Gastrocnemius medialis (tissue), 4 donors: ENCODE measurements at regions not wholly inside any gene's neighbourhood (a gene's known extent, or its start where the extent isn't known, plus 50 kb on each side); places are given as distances from the start of the nearest gene placed in this dataset.
A peak's percentile ranks its signal among the peaks of the same experiment; 100 is the strongest.

Source experiments
- ATAC-seq, 2 donors: fragments of 150-250 bp; one replicate each; pipeline ENCODE4 v1.9.1; 2016
- DNase-seq, 2 donors: peaks; one replicate each; pipeline ENCODE4 v3.0.0-alpha.2; 2019
- H3K27ac ChIP-seq, 4 donors: fragments of 200-600 bp; sonication (generic); 1 replicate in 1 of 4; 2 replicates in 3 of 4; pipeline ENCODE4 v1.5.1; 2016 to 2018; ENCODE audit warnings: mild to moderate bottlenecking in 2 of 4, moderate library complexity in 1 of 4
- H3K27me3 ChIP-seq, 3 donors: fragments of 200-600 bp; sonication (generic) in 2 of 3; 1 replicate in 1 of 3; 2 replicates in 2 of 3; pipeline versions ENCODE4 v1.5.1 to v1.6.0; 2016 to 2019; ENCODE audit warnings: mild to moderate bottlenecking in 1 of 3, moderate library complexity in 1 of 3
- H3K36me3 ChIP-seq, 2 donors: fragments of 200-600 bp; sonication (generic) in 1 of 2; one replicate each; pipeline ENCODE4 v1.5.1; 2017 to 2018
- H3K4me1 ChIP-seq, 2 donors: fragments of 200-600 bp; sonication (generic) in 1 of 2; one replicate each; pipeline ENCODE4 v1.5.1; 2016 to 2017; ENCODE audit warnings: mild to moderate bottlenecking in 2 of 2
- H3K4me3 ChIP-seq, 4 donors: fragments of 200-600 bp; sonication (generic) in 3 of 4; 1 replicate in 1 of 4; 2 replicates in 3 of 4; pipeline ENCODE4 v1.5.1; 2016 to 2019; ENCODE audit warnings: mild to moderate bottlenecking in 2 of 4
- H3K9me3 ChIP-seq, 3 donors: fragments of 200-600 bp; sonication (generic) in 2 of 3; 1 replicate in 1 of 3; 2 replicates in 2 of 3; pipeline ENCODE4 v1.5.1; 2016 to 2019
- CTCF ChIP-seq, 5 experiments: fragments of 450-650 bp in 3 of 5; fragments of 200-600 bp in 2 of 5; sonication (generic) in 2 of 5; IDR thresholded peaks in 4 of 5; conservative IDR thresholded peaks in 1 of 5; 1 replicate in 4 of 5; 2 replicates in 1 of 5; pipeline ENCODE4 v1.5.1; 2016 to 2019; ENCODE audit warnings: antibody characterized with exemption in 5 of 5, mild to moderate bottlenecking in 3 of 5, moderate library complexity in 3 of 5
- POLR2A ChIP-seq, 2 donors: fragments of 450-650 bp; IDR thresholded peaks; one replicate each; pipeline ENCODE4 v1.6.1; 2017; ENCODE audit warnings: antibody characterized with exemption in 2 of 2, mild to moderate bottlenecking in 2 of 2, moderate library complexity in 2 of 2
- in situ Hi-C, 4 donors: fragments of 200-750 bp; cut with MboI; loops; one replicate each; pipeline versions ENCODE4 v1.15.0 to v1.8.0; 2017; ENCODE audit warnings: low sequenced_read_pairs in 4 of 4
- intact Hi-C: fragments of 100-400 bp; cut with DNase I; formaldehyde crosslinking; loops from one replicate; pipeline ENCODE4 v1.15.1; 2023; ENCODE audit warnings: low total_unique reads

- in situ Hi-C loops = loop anchor here in 3 of 4 donors (10.0 to 25.0 kb wide), 2 partner anchors 718 to 721 kb away; no protein-coding TSS in a partner anchor
- ATAC-seq (no peak), DNase-seq (no peak)
- H3K9me3 ChIP-seq = no peaks in the 10 kb centered on the region
- H3K27me3 ChIP-seq = no peaks in the 10 kb centered on the region
- H3K27ac ChIP-seq = peak overlapping the region in 1 of 4 donors; percentile 48
- H3K4me1 ChIP-seq = peaks cover 0 to 4% of the 10 kb centered on the region in 2 donors
- TF ChIP-seq POLR2A (IDR thresholded peaks at IDR 0.05) (no peak), CTCF (IDR thresholded peaks at IDR 0.05 in 4 of 5, conservative IDR thresholded peaks at IDR 0.05 in 1 of 5) (no peak)
- no peak overlapping the region for H3K4me3 ChIP-seq
- intact Hi-C loops = loop anchor here (5.0 kb wide), 2 partner anchors 318 to 728 kb away; no protein-coding TSS in a partner anchor
- no peaks in the 10 kb centered on the region for H3K36me3 ChIP-seq
These were observed 157.0 kb upstream of the RMST start for GRCh38 chr12:97305651-97306050.

GRCh38 chr12:97306147-97306546 lies 156.5 kb upstream of the RMST start:
- no peak overlapping the region for H3K4me3 ChIP-seq
- DNase-seq (no peak), ATAC-seq (peak in 1 of 2 donors; percentile 16)
- in situ Hi-C loops = loop anchor here in 3 of 4 donors (10.0 to 25.0 kb wide), 2 partner anchors 719 to 721 kb away; no protein-coding TSS in a partner anchor
- H3K4me1 ChIP-seq = peaks cover 0 to 4% of the 10 kb centered on the region in 2 donors
- H3K27me3 ChIP-seq = no peaks in the 10 kb centered on the region
- intact Hi-C loops = loop anchor here (5.0 kb wide), 2 partner anchors 319 to 729 kb away; no protein-coding TSS in a partner anchor
- TF ChIP-seq POLR2A (IDR thresholded peaks at IDR 0.05) (no peak), CTCF (IDR thresholded peaks at IDR 0.05 in 4 of 5, conservative IDR thresholded peaks at IDR 0.05 in 1 of 5) (no peak)
- H3K9me3 ChIP-seq = no peaks in the 10 kb centered on the region
- H3K27ac ChIP-seq = peak overlapping the region in 1 of 4 donors; percentile 48
- no peaks in the 10 kb centered on the region for H3K36me3 ChIP-seq

GRCh38 chr12:97308576-97309198 lies 153.9 kb upstream of the RMST start:
- no peak overlapping the region for H3K27ac ChIP-seq
- DNase-seq (no peak), ATAC-seq (no peak)
- no peak overlapping the region for H3K4me3 ChIP-seq
- intact Hi-C loops = loop anchor here (5.0 kb wide), 2 partner anchors 321 to 731 kb away; no protein-coding TSS in a partner anchor
- H3K4me1 ChIP-seq = peaks cover 0 to 4% of the 10 kb centered on the region in 2 donors
- no peaks in the 10 kb centered on the region for H3K27me3 ChIP-seq
- H3K9me3 ChIP-seq = no peaks in the 10 kb centered on the region
- no peaks in the 10 kb centered on the region for H3K36me3 ChIP-seq
- in situ Hi-C loops = loop anchor here in 3 of 4 donors (10.0 to 25.0 kb wide), 2 partner anchors 721 to 724 kb away; no protein-coding TSS in a partner anchor
- TF ChIP-seq POLR2A (IDR thresholded peaks at IDR 0.05) (no peak), CTCF (IDR thresholded peaks at IDR 0.05 in 4 of 5, conservative IDR thresholded peaks at IDR 0.05 in 1 of 5) (peak in 4 of 5 experiments; percentile 19 to 67 (median 54))

- no peaks in the 10 kb centered on the region for H3K9me3 ChIP-seq
- H3K4me1 ChIP-seq = peaks cover 0 to 4% of the 10 kb centered on the region in 2 donors
- no peaks in the 10 kb centered on the region for H3K27me3 ChIP-seq
- DNase-seq (no peak), ATAC-seq (no peak)
- H3K36me3 ChIP-seq = no peaks in the 10 kb centered on the region
- H3K4me3 ChIP-seq = no peak overlapping the region
- TF ChIP-seq POLR2A (IDR thresholded peaks at IDR 0.05) = no peak
- TF ChIP-seq CTCF (IDR thresholded peaks at IDR 0.05 in 4 of 5, conservative IDR thresholded peaks at IDR 0.05 in 1 of 5) = no peak
- intact Hi-C loops (loop anchor here (5.0 kb wide), 2 partner anchors 323 to 733 kb away; no protein-coding TSS in a partner anchor), in situ Hi-C loops (loop anchor here in 3 of 4 donors (10.0 to 25.0 kb wide), 2 partner anchors 723 to 725 kb away; no protein-coding TSS in a partner anchor)
- H3K27ac ChIP-seq = no peak overlapping the region
These were observed 152.7 kb upstream of the RMST start for GRCh38 chr12:97309921-97310320.
